HG02798 (cell line): ENCODE measurements at regions not wholly inside any gene's neighbourhood (a gene's known extent, or its start where the extent isn't known, plus 50 kb on each side); places are given as distances from the start of the nearest gene placed in this dataset.
"Not testable (repeated sequence)": the region's sequence is repeated elsewhere in the genome, so short reads cannot be mapped to it uniquely, and the experiment has no call there.

Experiments used
- ATAC-seq: cut with Tn5 transposase; IDR thresholded peaks from one replicate; pipeline ENCODE4 v1.9.1; 2021; ENCODE audit warnings: mild to moderate bottlenecking; ENCODE audit not compliant: unreplicated experiment, poor library complexity

- ATAC-seq: no peak
Observed at GRCh38 chr9:94183240-94183999, 75.7 kb upstream of the ZNF169 start.

DNA sequence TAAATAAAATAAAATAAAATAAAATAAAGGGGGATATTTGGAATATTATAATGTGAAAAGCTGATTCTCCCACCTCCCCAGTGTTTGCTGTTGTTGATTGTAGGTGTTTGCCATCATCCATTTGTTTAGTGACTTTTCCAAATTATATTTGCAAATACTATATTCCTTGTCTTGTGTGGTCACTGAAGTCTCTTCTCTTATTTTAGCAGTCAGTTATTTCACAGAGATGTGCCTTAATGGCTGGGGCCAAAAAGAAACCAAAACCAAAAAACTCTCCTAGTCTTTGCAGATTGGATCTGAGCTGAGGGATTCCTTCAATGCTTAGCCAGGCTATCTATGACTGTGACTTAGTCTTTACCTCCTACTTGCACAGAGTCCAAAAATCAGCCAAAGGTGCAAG is 70.9 kb upstream of the ZNF169 start:
- ATAC-seq: no peak

DNA sequence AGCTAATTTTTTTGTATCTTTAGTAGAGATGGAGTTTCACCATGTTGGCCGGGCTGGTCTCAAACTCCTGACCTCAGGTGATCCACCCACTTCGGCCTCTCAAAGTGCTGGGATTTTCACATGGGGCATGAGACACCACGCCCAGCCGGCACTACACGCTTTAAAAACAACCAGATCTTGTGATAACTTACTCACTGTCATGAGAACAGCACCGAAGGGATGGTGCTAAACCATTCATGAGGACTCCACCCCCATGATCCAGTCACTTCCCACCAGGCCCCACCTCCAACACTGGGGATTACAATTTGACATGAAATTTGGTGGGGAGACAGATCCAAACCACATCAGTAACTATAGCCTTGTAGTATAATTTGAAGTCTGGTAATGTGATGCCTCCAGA is 67.4 kb upstream of the ZNF169 start:
- not testable (repeated sequence) for ATAC-seq

DNA sequence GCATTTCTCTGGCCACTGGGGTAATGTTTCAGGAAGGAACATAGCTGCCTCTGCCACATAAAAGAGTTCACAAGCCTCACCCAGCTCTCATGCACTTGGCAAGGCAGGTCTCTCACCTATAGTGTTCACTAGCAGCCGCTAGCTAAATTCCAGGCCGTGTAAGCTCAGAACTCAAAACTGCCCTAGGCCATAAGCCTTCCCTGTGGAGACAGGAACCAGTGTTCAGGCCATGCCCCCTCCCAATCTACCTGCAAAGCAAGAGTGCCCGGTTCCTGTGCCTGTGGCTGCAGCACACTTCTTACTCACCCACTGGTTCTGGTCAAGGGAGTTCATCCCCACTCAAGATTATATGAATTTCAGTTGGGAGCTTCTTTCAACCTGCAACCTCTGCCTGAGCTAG is 60.7 kb upstream of the ZNF169 start:
- no peak for ATAC-seq

- ATAC-seq: no peak
Observed at GRCh38 chr9:94199776-94200175, 59.3 kb upstream of the ZNF169 start.

- no peak for ATAC-seq
Observed at GRCh38 chr9:94204174-94204573, 54.9 kb upstream of the ZNF169 start.

GRCh38 chr9:94207781-94208180 is 51.3 kb upstream of the ZNF169 start:
- no peak for ATAC-seq
